GM12892 (cell line): ENCODE measurements at regions not wholly inside any gene's neighbourhood (a gene's known extent, or its start where the extent isn't known, plus 50 kb on each side); places are given as distances from the start of the nearest gene placed in this dataset.
A peak's percentile ranks its signal among the peaks of the same experiment; 100 is the strongest.

Experiments used
- DNase-seq: peaks from one replicate; pipeline ENCODE4 v3.0.0; 2011; ENCODE audit not compliant: insufficient read length
- FAIRE-seq: peaks from 2 replicates; lab custom pipeline; 2011; peaks lifted over from hg19 to GRCh38; lab: Jason Lieb, UNC
- POLR2A ChIP-seq: IDR thresholded peaks from 2 replicates; pipeline ENCODE4 v1.6.1; 2011; ENCODE audit warnings: low read depth, low read length, control low read depth
- POLR2AphosphoS5 ChIP-seq: IDR thresholded peaks from 2 replicates; pipeline ENCODE4 v1.6.1; 2011; ENCODE audit warnings: low read depth, low read length, control low read depth
- TAF1 ChIP-seq: IDR thresholded peaks from 2 replicates; pipeline ENCODE4 v1.6.1; 2011; ENCODE audit warnings: low read depth, mild to moderate bottlenecking, control low read depth, low read length, borderline replicate concordance

DNA sequence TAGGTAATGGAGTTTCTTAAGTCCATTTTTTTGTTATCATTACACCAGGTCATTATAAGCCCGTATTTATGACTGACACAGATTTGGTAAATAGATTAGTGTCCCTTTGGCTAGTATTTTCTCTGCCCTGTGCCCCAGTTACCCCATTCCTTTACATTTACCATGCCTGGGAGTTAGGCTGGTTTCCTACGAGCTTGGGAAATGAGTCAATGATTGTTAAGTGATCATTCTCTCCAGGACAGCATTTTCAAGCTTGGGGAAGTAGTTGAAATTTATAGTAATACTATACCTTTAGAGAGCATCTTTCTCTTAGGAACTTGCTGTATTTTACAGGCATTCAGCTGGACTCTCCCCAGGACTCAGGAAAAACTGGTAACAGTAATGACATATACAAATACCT is 573.1 kb downstream of the TLE4 start:
- TF ChIP-seq POLR2AphosphoS5 (no peak), TAF1 (no peak), POLR2A (no peak)
- FAIRE-seq (no peak), DNase-seq (no peak)

DNA sequence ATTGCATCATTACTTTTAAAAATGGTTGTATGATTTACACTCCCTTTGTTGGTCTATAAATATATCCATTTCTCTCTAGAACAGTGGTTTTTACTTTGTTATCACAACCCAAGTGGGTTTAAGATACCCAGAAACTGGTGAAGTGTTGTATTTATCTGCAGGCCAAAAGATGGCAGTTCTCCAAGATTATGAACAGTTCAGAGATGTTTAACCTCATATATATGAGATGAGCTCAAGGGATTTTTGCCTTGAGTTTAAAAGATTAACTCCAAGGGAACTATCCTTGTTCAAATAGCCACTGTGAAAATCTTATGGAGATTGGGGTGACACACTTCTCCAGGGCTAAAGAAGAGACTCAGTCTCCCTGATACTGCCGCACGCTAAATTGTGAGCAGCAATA is 572.6 kb downstream of the TLE4 start:
- FAIRE-seq (no peak), DNase-seq (no peak)
- TF ChIP-seq TAF1 (no peak), POLR2A (no peak), POLR2AphosphoS5 (no peak)

DNA sequence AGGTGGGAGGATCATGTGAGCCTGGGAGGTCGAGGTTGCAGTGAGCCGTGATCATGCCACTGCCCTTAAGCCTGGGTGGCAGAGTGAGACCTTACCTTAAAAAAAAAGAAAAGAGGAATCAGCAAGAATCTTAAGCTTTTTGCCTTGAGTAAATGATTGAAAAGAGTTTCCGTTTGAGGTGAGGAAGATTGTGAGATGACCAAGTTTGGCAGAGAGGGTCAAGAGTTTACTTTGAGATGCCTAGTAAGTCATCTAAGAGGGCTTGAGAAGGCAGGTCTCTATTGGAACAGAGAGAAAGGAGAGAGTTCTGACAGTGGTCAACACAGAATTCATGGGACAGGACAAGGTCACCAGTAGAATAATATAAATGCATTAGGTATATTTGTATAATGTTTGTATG is 572.1 kb downstream of the TLE4 start:
- FAIRE-seq (no peak), DNase-seq (no peak)
- no peak for TF ChIP-seq POLR2A
- no peak for TF ChIP-seq TAF1
- TF ChIP-seq POLR2AphosphoS5 = no peak

DNA sequence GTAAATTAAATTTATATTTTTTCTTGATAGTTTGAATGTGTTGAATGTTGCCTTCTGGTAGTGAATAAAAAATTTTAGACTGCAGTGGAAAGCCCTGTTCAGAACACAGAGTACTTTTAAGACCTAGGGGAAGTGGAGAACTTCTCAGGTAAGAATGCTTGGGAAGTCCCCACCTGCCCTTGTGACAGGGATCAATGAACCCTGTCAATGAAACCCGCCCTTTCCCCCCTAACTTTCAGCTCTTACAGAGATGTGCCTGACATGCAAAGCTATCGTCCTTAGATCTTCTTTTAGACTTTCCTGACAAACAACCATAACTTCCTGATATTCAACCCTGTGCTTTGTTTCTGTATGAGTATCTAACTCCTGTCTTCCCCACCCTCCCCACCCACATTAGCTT is 562.7 kb downstream of the TLE4 start:
- TF ChIP-seq POLR2AphosphoS5 (no peak), POLR2A (no peak), TAF1 (no peak)
- FAIRE-seq (peak; percentile 85), DNase-seq (peak; percentile 33)

DNA sequence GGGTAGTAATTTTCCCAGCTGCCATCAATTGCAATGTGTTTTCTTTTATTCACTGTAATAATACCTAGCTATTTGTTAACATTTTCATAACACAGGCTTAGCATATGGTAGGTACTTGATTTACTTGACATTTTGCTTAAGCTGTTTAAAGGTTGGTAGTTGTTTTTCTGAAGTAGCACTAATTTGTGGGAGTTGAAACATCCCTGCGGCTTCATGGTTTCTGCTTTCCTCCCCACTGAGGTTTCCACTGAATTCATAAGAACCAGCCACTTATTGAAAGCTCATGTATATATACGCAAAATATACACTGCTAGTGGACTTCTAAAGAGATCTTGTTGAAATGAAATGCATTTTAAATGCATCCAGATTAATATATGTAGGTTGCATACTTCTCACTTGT is 559.9 kb downstream of the TLE4 start:
- no peak for FAIRE-seq

DNA sequence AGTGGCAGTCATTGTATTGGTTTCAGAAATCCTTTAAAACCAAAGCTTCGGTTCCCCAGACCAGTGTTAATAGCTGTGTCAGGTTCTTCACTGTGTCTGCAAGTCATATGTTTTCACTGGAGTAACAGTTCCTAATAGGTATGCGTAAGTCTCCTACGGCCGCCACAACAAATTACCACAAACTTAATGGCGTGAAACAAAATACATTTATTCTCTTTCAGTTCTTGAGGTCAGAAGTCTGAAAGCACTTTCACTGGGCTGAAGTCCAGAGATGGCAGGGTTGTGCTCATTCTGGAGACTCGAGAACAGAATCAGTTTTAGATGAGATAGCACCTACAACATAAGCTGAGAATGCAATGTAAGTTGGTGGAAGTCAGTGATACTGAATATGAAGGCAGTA is 556.2 kb downstream of the TLE4 start:
- FAIRE-seq (no peak), DNase-seq (no peak)
- TF ChIP-seq POLR2AphosphoS5 (no peak), TAF1 (no peak)

More for the DNA sequence above, 559.9 kb downstream of the TLE4 start:
- no peak for DNase-seq
- TF ChIP-seq POLR2A = no peak

DNA sequence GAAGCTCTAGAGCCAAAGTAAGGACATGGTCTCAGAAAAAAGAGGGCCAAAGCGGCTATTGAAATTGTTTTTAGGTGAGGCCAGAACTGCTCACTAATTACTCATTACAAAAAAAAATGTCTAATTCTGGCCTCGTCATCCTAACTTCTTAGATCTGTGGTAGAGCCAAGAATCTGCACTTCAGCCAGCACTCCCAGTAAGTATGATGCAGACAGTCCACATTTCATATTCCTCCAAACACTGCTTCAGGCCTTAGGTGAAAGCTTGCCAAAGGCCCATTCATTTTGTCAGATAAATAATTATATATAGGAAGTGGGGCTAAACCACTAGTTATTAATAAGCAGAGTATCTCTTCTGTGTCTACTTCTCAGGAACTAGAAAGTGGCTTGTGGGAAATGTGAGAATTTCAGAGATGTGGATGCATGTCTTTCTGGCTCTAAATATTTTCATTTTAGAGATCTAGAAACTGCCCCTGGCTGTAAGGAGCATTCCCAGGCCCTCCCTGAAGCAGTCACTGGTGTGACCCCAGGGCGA is 554.0 kb downstream of the TLE4 start:
- DNase-seq (no peak), FAIRE-seq (no peak)
- TF ChIP-seq POLR2A = no peak
- no peak for TF ChIP-seq TAF1
- TF ChIP-seq POLR2AphosphoS5 = no peak

DNA sequence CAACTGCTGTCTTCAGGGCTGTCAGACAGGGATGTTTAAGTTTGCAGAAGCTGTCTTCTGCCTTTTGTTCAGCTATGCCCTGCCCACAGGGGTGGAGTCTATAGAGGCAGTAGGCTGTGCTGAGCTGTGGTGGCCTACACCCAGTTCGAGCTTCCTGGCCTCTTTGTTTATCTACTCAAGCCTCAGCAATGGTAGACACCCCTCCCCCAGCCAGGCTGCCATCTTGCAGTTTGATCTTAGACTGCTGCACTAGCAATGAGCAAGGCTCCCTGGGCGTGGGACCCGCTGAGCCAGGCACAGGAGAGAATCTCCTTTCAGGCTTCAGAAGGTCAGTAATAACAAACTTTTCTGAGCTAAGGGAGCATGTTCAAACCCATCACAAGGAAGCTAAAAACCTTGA is 545.3 kb downstream of the TLE4 start:
- FAIRE-seq = no peak
- no peak for DNase-seq
- TF ChIP-seq TAF1 = no peak
- no peak for TF ChIP-seq POLR2A
- TF ChIP-seq POLR2AphosphoS5 = no peak

DNA sequence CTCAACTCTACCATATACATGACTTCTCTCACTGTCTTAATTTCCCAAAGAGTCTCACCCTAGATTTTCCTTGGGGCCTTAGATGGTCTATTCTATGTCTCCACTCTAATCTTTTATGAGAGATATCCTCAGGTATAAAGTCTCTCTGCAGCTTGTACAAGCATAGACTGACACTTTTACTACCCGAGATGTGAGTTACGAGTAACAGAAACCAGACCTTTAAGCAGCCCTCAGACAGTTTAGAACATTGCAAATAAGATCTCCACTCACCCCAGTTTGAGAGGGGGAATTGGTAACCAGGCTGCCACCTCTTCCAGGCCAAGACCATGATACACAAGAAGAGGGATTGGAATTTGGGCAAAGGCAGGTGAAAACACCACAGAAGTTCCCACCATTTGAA is 542.5 kb downstream of the TLE4 start:
- TF ChIP-seq TAF1 (no peak), POLR2A (no peak), POLR2AphosphoS5 (no peak)
- no peak for DNase-seq
- FAIRE-seq = no peak

DNA sequence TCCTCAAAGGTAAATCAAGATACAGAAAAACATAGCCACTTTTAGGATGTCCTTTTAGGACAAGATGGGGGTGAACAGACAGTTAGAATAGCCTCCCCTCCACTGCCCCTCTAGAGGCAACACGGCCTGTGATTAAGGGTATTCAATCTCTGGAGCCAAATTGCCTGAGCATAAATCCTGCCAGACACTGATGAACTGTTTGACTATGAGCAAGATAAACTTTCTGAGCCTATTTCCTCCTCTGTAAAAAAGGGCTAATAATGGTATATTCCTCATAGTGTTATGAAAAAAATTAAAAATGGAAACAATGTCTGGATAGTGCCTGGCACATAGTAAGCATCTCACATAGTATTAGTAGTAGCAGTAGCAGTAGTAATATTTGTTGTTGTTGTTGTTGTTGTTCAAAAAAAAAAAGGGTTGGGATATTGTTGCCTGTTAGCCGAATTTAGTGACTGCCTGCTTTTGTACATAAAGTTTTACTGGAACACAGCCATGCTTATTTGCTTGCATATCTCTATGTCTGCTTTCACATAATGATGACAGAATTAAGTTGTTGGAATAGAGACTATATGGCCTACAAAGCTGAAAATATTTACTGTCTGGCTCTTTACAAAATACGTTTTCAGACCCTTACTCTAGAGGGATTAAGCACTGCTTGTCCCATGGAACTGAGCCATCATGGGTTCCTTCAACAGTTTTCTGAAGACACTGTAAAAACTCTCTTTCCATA is 536.3 kb downstream of the TLE4 start:
- no peak for FAIRE-seq
- TF ChIP-seq POLR2AphosphoS5 = no peak
- TF ChIP-seq TAF1 = no peak
- TF ChIP-seq POLR2A = no peak
- DNase-seq = no peak

DNA sequence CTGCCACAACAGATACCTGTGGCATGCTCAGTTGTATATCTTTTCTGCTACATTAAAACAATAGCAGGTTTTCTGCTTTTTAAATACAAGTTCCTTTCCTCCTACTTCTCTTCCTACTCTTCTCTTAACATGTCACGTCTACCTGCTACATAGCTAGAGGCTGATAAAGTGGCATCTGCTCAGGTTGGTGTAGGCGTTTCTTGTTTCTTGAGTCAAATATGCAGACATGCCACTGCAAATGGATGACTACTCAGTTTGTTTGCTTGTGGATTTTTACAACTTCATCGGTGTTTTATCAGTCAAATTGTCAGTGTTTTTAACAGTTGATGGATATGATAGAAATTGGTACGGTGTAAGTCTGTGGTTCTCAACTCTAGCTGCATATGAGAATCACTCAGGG is 525.7 kb downstream of the TLE4 start:
- DNase-seq (no peak), FAIRE-seq (no peak)
- no peak for TF ChIP-seq TAF1

DNA sequence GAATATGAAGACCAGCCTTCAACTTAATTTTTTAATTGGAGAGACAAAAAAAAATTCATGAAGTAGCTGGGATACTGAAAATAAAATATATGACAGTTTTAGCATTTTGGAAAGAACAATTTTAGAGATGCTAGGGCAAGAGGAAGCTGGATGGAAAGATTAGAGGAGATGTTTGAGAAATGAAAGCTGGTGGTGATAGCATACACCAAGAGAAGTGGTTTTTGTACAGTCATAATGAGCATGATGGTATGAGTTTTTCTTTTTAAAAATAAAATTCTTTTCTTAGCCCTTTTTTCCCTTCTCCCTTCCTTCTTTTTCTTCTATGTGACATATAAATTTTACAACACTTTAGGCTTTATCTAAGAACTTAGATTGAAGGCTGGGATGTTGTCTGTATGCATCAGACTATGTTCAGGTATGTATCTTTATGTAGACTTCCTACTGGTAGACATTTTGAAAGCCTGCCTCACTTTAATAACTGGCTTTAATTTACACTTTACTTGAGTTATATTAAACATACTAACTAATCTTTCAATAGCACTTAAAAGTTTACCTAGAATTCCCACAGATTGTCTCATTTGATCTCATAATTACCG is 522.5 kb downstream of the TLE4 start:
- no peak for TF ChIP-seq POLR2A
- no peak for TF ChIP-seq TAF1
- no peak for TF ChIP-seq POLR2AphosphoS5
- no peak for DNase-seq
- no peak for FAIRE-seq
